ENCODE measurements at regions not wholly inside any gene's neighbourhood (a gene's known extent, or its start where the extent isn't known, plus 50 kb on each side); places are given as distances from the start of the nearest gene placed in this dataset.

- no peak for DNase-seq (ENCODE audit: low spot score)
Measured at GRCh38 chr3:177512945-177513814, 315.9 kb upstream of the TBL1XR1 start.

- DNase-seq (ENCODE audit: low spot score): no peak
Measured at GRCh38 chr3:177513815-177514610, 316.7 kb upstream of the TBL1XR1 start.

- DNase-seq (ENCODE audit: low spot score): no peak
Measured at GRCh38 chr3:177514611-177515499, 317.6 kb upstream of the TBL1XR1 start.

GRCh38 chr3:177515786-177516157 is 318.5 kb upstream of the TBL1XR1 start:
- DNase-seq (ENCODE audit: low spot score): no peak

- DNase-seq (ENCODE audit: low spot score): peak; percentile 43
Measured at GRCh38 chr3:177516158-177517011, 319.1 kb upstream of the TBL1XR1 start.

GRCh38 chr3:177517906-177518305 is 320.6 kb upstream of the TBL1XR1 start:
- no peak for DNase-seq (ENCODE audit: low spot score)

- DNase-seq (ENCODE audit: low spot score): no peak
Measured at GRCh38 chr3:177519588-177519987, 322.3 kb upstream of the TBL1XR1 start.

GRCh38 chr3:177521305-177521704 is 324.0 kb upstream of the TBL1XR1 start:
- no peak for DNase-seq (ENCODE audit: low spot score)

- no peak for DNase-seq (ENCODE audit: low spot score)
Measured at GRCh38 chr3:177522051-177522450, 324.8 kb upstream of the TBL1XR1 start.

GRCh38 chr3:177523067-177523675 is 325.9 kb upstream of the TBL1XR1 start:
- no peak for DNase-seq (ENCODE audit: low spot score)

- no peak for DNase-seq (ENCODE audit: low spot score)
Measured at GRCh38 chr3:177523872-177524438, 326.7 kb upstream of the TBL1XR1 start.

- DNase-seq (ENCODE audit: low spot score): no peak
Measured at GRCh38 chr3:177524742-177525141, 327.5 kb upstream of the TBL1XR1 start.

- DNase-seq (ENCODE audit: low spot score): no peak
Measured at GRCh38 chr3:177525414-177525813, 328.1 kb upstream of the TBL1XR1 start.

GRCh38 chr3:177525987-177526712 is 328.9 kb upstream of the TBL1XR1 start:
- peak; percentile 67 for DNase-seq (ENCODE audit: low spot score)

GRCh38 chr3:177527182-177527581 is 329.9 kb upstream of the TBL1XR1 start:
- DNase-seq (ENCODE audit: low spot score): no peak

- no peak for DNase-seq (ENCODE audit: low spot score)
Measured at GRCh38 chr3:177528306-177529070, 331.2 kb upstream of the TBL1XR1 start.

- no peak for DNase-seq (ENCODE audit: low spot score)
Measured at GRCh38 chr3:177529071-177529550, 331.8 kb upstream of the TBL1XR1 start.

GRCh38 chr3:177529716-177530335 is 332.5 kb upstream of the TBL1XR1 start:
- DNase-seq (ENCODE audit: low spot score): peak; percentile 35

Measured in AG20443 (cell line).